NCI-H187 treated with DMSO at 0.1 percent for 48 hours (cell line): ENCODE measurements at regions not wholly inside any gene's neighbourhood (a gene's known extent, or its start where the extent isn't known, plus 50 kb on each side); places are given as distances from the start of the nearest gene placed in this dataset.

Experiments
- DNase-seq: peaks from one replicate; lab custom pipeline; 2025; lab: John Stamatoyannopoulos, UW

DNA sequence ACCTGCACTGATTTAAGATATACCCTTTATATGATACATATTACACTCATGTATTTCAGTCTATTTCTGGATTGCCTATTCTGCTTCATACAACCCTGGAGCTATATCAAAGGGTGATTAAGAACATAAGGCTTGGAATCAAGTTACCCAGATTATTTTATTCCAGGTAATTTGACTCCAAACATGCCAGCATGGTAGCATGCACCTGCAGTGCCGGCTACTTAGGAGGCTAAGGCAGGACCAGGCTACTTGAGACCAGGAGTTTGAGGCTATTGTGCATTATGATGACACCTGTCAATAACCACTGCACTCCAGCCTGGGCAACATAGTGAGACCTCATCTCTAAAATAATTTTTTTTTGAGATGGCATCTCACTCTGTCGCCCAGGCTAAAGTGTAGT, 50.4 kb upstream of the NEO1 start:
- DNase-seq = no peak

DNA sequence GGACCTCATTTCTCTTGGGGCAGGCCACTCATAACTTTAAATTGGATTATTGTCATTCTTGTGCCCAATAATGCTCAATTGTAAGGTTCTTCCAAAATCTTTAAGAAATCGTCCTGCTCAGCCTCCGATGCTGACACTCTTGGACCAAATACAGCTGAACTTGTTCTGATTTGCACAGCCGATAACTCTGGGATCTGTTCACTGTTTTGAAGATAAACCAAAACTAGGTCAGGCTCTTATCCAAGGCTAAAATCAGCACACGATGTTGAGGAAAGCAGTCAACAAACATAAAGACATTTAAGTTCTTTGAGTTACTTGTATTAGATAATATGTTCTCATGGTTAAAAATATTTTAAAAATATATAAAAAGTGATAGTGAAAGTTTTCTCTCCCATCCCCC, 52.0 kb upstream of the NEO1 start:
- DNase-seq = no peak

DNA sequence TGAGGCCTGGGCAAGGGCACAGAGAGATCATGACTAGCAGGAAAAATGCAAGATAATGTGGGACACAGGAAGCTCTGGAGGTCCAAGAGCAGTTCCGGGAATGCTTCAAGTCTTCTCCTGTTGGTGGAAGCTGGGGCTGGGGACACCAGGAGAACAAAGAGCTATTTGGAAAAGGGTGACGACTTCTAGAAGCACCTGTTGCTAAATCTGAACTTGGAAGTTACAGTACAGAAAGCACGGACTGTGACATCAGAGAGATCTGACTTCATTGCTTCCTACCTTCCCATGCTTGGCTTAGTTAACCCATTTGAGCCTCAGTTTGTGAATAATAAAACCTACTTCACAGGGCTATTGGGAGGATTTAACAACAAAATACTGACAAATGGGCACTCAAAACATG, 52.7 kb upstream of the NEO1 start:
- DNase-seq = no peak

DNA sequence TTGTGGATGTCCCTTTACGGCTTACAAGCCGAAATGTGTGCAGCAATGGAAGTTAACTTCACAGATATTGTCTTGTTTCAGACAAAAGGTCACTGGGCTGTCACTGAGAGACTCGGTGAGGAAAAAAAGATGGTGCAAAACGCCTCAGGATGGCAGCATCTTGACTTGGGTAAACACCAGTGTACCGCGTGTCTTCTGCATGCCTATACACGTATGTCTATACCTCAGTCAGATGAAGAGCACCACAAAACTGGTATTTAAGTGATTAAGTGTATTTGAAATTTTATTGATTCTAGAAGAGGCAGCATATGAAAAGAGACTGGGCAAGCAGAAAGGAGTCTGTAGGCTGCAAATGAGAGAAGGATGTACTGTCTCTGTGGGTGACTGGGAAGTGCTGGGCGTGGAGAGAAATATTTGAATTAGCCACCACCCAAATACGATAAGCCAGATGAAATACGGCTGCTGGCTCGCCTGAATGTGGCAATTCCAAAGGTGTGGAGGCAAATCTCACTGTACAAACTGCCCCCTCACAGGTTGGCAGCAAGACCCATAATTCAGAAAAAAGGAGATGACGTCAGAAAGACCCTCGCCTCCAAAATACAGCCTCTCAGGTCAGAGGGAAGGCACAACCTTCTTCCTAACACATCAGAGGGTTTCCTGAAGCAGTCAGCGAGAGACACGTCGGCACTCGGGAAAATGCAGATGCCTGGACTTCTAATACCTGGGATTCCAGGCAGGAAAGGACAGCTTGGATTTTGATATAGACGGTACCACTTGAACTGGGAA, 53.4 kb upstream of the NEO1 start:
- no peak for DNase-seq

DNA sequence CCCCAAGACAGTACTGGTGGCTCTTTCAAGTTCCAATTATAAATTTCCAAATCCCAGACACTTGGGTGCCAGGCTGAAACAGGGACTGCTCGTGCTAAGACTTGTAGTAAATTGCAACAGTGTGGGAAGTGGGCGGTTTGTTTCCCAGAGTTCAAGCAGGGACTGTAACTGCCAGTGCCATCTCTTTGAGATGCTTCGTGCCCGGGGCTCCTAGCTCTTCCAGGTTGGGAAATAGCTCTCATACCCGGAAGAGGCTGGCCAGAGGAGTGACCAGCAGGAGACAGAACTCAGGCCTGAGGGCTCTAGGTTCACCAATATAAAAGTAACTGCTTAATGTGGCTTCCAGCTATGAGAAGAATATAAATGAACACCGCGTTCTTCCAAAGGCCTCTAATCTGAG, 54.0 kb upstream of the NEO1 start:
- no peak for DNase-seq

DNA sequence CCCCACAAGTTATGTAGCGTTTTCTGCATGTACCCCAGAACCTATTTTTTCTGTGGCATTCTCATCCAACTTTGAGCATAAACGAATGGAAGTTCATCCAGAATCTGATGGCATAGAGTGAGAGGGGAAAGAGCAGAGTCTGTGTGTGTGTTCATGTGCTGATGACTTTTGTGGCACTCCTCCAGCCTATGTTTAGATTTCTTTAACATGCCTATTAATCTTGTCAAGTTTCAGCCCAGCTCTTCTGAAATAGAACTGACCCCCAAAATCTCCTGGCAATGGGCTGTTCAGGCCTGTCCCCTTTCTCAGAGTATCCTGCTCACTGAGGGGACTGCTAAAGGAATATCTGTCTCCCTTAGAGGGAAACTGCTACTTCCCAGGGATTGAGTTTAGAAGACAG, 56.4 kb upstream of the NEO1 start:
- no peak for DNase-seq

DNA sequence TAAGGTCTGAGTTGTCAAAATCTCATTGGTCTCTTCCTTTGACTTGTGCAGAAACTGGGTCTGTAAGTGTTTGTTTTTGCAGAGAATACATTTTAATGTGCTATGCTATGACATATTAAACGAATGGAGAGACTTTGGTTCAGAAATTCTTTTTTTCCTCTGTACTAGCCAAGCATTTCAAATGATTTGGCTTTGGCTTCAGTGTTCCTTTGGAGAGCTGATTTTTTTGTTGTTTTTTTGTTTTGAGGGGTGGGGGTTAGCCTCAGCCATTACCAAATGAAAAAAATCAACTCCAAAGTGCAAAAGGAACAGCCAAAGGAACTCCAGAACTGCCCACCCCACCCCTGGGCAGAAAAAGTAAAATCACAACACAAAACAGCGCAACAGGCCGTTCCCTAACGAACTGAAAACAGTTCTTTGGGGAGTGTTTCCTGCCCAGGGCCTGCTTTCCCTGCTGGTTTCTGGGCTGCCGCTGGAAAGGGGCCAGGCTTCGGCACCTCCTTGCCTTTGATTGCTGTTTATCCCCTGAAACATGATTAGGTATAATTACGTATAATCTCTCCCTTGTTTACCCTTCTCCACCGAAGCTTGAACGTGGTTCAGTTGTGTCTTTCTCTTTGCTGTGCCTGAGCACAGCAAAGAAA, 57.6 kb upstream of the NEO1 start:
- no peak for DNase-seq

DNA sequence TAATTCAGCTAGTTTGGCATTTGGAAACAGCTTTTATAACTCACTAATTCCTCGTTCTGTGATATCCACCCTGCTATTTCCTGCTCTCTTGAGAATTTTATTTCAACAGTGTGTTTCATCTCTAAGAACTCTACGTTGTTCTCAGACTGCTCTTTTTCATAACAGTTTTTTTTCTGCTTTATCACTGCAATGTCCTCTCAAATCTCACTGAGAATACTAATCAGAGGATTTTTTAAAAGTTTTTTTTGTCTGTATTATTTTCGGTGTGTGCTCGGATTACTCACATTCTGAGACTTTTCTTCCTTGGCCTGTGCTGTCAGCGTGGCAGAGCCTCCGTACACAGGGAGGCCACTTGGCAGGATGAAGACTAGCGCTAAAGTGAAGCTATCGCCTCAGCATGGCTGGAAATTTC, 59.4 kb upstream of the NEO1 start:
- DNase-seq = no peak

DNA sequence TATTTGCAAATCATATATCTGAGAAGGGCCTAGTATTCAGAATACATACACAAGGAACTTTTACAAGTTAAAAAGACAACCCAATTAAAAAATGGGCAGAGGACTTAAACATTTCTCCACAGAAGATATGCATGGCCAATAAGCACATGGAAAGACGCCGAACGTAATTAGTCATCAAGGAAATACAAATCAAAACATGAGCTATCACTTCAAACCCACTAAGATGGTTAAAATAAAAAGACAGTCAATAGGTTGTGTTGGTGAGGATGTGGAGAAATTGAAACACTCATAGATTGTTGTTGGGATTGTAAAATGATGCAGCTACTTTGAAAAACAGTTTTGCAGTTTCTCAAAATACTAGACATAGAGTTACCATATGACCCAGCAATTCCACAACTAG, 61.2 kb upstream of the NEO1 start:
- no peak for DNase-seq

DNA sequence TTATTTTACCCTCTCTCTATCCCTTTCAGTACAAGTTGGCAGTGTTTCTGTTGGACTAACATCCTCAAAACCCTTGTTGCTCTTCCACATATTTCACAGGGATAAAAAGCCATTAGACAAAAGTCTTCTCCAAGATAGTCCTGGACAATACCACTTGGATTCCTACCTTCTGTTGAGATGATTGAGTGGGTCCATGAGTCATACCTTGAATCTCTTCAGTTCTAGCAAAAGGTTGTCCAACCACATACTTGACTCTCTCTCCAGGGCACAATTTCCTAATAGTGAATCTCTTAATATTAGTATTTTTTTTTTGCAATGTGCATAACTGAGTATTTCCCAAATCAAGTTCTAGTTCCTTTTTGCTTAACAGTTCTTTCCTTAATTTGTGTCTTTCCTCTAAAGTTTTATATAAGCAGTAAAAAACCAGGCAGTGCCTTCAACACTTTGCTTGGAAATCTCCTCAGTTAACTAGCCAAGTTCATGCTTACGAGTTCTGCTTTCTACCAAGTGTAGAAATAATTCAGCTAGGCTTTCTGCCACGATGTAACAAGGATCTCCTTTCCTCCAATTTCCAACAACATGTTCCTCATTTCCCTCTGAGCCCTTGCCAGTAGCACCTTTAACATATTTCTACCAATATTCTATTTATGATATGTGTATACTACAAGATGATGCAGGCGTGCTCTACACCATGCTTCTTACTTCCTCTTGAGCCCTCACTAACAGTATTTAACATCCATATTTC, 68.3 kb upstream of the NEO1 start:
- DNase-seq = no peak

DNA sequence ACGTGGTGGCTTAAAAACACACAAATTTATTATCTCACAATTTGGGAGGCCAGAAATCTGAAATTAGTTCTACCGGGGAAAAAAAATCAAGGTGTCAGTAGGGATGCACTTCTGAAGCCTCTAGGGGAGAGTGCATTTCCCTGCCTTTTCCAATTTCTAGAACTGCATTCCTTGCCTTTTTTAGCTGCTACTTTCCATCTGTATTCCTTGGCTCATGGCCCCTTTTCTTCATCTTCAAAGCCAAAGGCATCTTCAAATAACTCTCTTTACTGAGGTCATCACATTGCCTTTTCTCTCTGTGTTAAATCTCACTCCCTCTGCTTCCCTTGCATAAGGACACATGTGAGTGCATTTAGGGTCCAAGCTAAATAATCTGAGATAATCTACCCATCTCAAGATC, 69.5 kb upstream of the NEO1 start:
- no peak for DNase-seq

DNA sequence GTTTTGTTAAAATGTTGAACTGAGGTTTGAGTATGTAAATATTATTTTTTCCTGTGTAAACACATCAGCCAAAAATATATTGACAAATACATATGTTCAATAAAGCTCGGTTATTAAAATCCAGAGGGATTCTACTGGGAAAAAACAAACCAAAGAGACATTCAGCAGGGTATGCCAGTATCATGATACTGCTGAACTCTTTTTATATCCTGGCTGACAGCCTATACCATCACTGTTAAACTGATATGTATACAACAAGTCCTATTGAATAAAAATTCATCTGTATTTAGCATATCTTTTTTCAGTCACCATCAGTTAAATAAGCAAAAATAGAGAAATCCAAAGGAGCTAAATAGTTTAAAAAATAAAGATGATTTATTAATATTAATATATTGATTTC, 71.6 kb upstream of the NEO1 start:
- no peak for DNase-seq

DNA sequence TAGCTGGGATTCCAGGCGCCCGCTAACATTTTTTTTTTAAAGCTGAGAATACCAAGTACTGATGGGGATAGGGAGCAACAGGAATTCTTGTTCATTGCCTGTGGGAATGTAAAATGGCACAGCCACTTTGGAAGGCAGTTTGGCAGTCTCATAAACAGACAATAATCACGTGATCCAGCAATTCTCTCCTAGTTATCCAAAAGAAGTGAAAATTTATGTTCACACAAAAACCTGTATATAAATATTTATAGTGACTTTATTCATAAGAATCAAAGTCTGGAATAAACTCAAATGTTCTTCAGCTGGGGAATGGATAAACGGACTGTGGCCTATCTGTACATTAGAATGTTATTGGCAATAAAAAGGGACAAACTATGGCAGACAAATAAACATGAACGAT, 72.5 kb upstream of the NEO1 start:
- DNase-seq = no peak

DNA sequence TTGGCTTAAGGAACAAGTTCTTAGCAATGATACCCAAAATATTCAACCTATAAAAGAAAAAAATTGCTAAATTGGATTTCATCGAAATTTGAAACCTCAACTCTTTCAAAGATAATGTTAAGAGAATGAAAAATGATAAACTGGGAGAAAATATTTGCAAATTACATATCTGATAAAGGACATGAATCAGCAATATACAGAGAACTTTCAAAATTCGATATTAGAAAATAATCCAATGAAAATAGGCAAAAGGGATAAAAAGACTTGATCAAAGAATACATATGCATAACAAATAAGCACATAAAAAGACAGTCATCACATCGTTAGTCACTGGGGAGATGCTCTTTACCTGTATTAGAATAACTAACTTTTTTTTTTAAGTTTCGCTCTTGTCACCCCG, 73.0 kb upstream of the NEO1 start:
- DNase-seq = no peak

DNA sequence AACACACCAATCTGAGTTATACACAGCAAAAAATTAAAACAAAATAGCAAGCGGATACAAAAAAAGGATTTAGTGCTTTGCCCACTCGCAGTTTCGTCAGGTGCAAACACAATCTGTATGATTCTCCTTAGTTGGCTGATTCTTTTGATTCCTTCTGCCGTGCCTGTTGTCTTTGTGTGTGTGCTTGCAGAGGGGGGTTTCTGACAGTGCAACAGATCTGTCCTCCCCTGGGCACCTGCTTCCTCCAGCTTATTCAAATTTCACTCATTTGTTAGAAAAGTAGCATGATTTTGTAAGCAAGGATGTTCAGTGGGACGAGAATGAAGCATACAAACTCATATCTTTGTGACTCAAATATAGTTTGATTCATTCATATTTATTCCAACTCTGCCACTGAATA, 74.0 kb upstream of the NEO1 start:
- no peak for DNase-seq

DNA sequence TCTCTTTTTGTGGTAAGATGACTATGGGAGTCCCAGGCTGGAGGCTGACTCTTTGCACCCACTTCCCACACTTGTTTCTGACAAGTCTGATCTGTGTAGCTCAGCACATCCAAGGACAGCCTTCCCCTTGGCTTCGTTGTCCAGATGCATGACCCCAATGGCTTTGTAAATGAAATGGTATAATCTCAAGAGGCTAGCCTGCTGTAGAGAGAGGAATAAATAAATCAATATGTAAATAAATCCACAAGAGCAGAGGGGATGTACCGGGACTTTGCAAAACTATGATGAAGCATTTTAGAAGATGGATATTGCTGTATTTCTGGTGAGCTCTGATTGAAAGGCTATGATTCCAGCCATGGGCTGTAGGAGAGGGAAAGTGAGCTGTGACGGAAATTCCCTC, 79.9 kb upstream of the NEO1 start:
- no peak for DNase-seq

DNA sequence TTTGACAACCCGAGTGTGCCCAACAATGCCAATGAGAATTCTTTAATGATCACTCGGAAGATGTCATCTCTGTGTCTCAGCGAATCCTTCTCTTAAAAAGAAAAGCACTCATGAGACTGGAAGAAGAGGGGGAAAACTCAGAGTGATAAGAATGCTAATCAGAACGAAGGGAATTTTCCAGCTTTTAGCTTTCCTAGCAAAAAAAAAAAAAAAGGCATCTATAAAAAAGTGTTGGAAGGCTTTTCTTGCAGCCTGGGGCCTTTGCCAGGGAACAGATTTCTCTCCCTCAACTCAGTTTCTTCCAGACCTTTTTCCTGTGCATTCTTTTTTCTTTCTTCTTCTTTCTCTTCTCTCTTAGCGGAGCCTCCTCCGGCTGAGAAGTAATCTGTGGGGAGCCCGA, 80.5 kb upstream of the NEO1 start:
- DNase-seq = no peak

DNA sequence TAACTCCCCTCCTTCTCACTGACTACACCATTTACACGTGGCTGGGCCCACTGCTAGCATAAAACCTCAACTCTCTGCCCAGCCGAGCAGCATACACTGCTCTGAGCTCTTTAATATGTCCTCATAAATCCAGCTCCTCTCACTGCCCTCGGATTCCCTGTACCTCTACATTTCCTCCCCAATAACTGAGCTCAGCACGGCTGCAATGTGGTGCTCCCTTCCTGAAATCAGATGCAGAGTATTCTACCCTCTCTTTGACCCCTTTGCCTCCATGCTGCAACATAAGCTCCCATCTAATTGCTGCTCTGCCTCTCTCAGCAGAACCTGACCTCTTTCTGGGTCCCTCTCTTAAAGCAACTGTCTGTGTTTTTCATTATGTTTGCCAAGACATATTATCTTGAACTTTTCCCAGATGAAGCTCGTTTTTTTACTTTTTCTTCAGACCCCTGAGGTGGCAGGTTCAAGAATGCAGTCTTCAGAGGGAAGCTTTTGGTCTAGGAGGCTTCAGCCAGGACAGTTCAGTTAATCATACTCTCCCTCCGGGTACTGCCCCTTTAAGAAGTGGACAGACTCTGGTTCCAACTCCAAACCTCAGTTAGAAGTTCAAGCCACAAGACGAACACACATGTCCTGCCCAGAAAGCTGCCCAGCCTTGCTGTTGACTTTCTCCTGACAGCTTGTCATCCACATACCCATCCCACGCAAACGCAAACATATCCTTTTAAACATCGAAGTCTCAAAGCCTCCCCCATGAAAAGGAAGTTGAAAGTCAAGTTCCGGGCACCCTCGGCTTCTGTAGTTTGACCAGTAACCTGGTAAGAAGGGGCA, 81.1 kb upstream of the NEO1 start:
- DNase-seq = no peak

DNA sequence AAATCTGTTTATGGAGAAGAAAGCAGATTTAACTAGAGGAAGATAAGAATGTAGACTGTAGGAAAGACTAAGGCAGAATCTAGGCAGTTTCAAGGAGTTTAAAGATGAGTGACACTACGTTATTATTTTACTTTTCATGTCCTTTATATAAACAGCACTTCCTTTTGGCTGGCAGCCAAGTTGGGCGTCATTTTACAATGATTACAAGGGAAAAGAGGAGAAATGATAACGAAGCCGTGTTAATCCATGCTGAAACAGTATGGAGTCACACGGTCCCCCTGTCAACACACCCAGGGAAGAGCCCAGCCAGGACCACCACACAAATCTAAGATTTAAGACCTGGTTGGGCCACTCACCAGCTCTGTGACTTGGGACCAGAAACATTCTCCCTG, 83.7 kb upstream of the NEO1 start:
- no peak for DNase-seq

DNA sequence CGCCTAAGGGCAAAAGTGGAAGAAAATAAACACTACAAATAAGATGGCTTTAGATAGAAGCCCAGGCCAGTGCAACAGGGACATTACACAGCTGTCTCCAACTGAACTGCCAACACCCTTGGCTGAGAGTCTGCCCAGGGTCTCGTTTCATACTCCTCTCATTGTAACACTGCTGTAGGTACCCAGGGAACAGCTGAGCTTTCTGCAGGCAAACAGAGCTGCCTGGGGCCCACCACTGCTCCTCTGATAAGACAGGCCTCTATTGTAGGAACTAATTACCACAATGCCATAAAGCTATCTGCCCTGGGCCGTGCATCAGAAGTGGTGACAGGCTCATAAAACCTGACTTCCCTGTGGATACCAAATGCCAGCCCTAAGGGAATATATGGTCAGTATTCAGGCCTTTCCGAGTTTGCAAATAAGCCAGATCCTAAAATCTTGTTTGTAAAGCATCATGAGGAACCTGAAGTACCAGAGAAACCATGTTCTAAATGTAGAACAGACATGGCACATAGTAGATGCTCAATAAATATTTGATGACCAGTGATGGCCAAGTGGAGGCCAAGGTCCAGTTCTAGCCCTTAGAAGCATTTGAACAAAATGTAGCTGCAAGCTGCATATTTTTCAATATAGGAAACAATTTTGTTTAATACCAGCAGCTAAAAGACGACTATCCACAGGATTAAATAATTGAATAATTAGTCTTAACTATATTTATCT, 84.3 kb upstream of the NEO1 start:
- DNase-seq = no peak

DNA sequence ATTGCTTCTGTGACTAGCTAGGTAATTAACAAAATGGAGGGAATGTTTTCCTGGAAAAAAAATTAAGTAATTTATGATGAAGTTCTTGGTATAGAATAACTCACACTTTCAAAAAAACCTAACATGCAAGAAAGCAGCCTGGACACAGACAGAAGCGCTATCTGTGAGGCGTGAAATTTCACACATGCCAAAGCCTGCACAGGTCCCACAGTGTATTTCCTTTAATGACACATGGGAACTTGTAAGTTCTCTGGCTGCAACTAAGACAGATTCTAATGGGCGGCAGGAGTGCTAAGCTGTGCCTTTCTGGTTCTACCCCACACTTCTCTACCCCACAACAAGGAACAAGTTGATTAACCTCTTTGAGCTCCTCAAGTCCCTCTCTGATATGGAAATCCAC, 84.9 kb upstream of the NEO1 start:
- DNase-seq = no peak

DNA sequence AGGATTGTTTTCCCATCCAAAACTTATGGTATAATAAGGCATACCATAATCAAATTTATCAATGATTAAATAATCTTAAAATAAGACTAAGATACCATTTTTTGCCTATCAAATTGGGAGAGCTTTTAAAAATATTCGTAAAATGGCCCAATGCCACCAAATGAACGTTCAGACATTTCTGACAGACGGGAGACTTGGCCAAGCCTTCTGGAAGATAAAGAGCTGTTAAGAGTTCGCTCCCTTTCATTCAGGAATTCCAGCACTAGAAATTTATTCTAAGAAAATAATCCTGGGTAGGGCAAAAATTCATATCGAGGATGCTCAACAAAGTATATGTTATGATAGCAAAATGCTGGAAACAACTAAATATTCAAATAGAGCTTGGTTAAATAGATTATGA, 85.6 kb upstream of the NEO1 start:
- no peak for DNase-seq
